Tibial nerve (tissue), 4 donors: ENCODE measurements at regions not wholly inside any gene's neighbourhood (a gene's known extent, or its start where the extent isn't known, plus 50 kb on each side); places are given as distances from the start of the nearest gene placed in this dataset.

Source experiments
- DNase-seq, 2 donors: peaks; one replicate each; pipeline ENCODE4 v3.0.0-alpha.2; 2019; ENCODE audit warnings: low spot score in 2 of 2
- H3K27ac ChIP-seq, 4 donors: fragments of 200-600 bp; sonication (generic) in 3 of 4; one replicate each; pipeline ENCODE4 v1.5.1; 2017 to 2019; ENCODE audit warnings: mild to moderate bottlenecking in 1 of 4
- H3K27me3 ChIP-seq, 2 donors: fragments of 200-600 bp; sonication (generic) in 1 of 2; one replicate each; pipeline versions ENCODE4 v1.5.1 to v1.6.0; 2017 to 2019
- H3K36me3 ChIP-seq, 3 donors: fragments of 200-600 bp; sonication (generic); one replicate each; pipeline ENCODE4 v1.5.1; 2018 to 2019
- H3K4me1 ChIP-seq, 4 donors: fragments of 200-600 bp; sonication (generic) in 3 of 4; one replicate each; pipeline ENCODE4 v1.5.1; 2017 to 2019
- H3K4me3 ChIP-seq, 4 donors: fragments of 200-600 bp; sonication (generic) in 3 of 4; one replicate each; pipeline ENCODE4 v1.5.1; 2017 to 2019; ENCODE audit warnings: mild to moderate bottlenecking in 1 of 4, moderate library complexity in 1 of 4
- H3K9me3 ChIP-seq, 4 donors: fragments of 200-600 bp; sonication (generic) in 3 of 4; one replicate each; pipeline ENCODE4 v1.5.1; 2017 to 2019
- EP300 ChIP-seq, 2 donors: sonication (generic); formaldehyde crosslinking; IDR thresholded peaks; one replicate each; pipeline ENCODE4 v1.6.1; 2017; ENCODE audit warnings: antibody characterized with exemption in 2 of 2, mild to moderate bottlenecking in 1 of 2
- POLR2A ChIP-seq, 2 donors: fragments of 450-650 bp; IDR thresholded peaks; one replicate each; pipeline ENCODE4 v1.6.1; 2017; ENCODE audit warnings: antibody characterized with exemption in 2 of 2, mild to moderate bottlenecking in 2 of 2, moderate library complexity in 2 of 2
- WGBS, 2 donors: methylation state at CpG; one replicate each; pipeline ENCODE4 v1.1.5; 2018; 5-methylcytosine and 5-hydroxymethylcytosine counted together
- TF ChIP-seq, protein P1 (sequence below), 5 experiments: fragments of 200-600 bp in 3 of 5; fragments of 450-650 bp in 2 of 5; sonication (generic) in 3 of 5; IDR thresholded peaks; one replicate each; pipeline ENCODE4 v1.5.1; 2016 to 2019; ENCODE audit warnings: antibody characterized with exemption in 5 of 5, mild to moderate bottlenecking in 3 of 5, moderate library complexity in 2 of 5

DNA sequence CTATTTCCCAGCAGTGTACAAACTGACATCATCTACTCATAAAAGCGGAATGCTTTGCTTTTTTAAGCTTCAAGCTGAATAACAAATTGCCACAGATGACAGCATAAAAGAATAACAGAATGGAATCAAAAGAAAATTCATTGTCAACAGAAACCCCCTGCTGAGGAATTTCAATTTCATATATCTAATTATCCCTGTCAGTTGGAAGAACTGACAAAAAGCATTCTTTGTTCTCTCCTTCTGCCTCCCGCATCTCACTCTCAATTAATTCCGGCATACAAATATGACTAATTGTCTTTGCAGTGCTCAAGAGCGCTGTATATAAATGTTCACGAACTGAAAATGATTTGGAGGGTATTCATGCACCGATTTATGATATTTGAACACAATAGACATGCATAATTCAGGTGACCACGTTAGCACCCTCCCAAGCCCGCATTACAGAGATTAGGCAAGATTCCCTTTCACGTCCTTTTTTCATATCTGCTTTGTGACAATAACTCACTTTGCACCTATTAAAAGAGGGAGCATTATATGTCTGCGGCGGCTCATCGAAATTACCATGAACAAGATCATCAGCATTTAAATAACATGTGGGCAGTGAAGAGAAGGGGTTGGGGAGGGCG, 277.7 kb upstream of the SALL3 start:
- no peaks in the 10 kb centered on the region for H3K36me3 ChIP-seq
- no peak overlapping the region for H3K4me3 ChIP-seq
- 34 to 35% methylated on average over 13 of the region's 13 CpGs for WGBS, 2 donors
- no peak overlapping the region for H3K27ac ChIP-seq
- H3K4me1 ChIP-seq = no peaks in the 10 kb centered on the region
- no peak for TF ChIP-seq EP300 (IDR thresholded peaks at IDR 0.05)
- TF ChIP-seq, protein P1, sequence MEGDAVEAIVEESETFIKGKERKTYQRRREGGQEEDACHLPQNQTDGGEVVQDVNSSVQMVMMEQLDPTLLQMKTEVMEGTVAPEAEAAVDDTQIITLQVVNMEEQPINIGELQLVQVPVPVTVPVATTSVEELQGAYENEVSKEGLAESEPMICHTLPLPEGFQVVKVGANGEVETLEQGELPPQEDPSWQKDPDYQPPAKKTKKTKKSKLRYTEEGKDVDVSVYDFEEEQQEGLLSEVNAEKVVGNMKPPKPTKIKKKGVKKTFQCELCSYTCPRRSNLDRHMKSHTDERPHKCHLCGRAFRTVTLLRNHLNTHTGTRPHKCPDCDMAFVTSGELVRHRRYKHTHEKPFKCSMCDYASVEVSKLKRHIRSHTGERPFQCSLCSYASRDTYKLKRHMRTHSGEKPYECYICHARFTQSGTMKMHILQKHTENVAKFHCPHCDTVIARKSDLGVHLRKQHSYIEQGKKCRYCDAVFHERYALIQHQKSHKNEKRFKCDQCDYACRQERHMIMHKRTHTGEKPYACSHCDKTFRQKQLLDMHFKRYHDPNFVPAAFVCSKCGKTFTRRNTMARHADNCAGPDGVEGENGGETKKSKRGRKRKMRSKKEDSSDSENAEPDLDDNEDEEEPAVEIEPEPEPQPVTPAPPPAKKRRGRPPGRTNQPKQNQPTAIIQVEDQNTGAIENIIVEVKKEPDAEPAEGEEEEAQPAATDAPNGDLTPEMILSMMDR (IDR thresholded peaks at IDR 0.05) = no peak
- no peak for TF ChIP-seq POLR2A (IDR thresholded peaks at IDR 0.05)
- no peak for DNase-seq
- peaks cover 0 to 6% (median 0%) of the 10 kb centered on the region in 4 donors for H3K9me3 ChIP-seq
- peaks cover 0 to 10% of the 10 kb centered on the region in 2 donors for H3K27me3 ChIP-seq

DNA sequence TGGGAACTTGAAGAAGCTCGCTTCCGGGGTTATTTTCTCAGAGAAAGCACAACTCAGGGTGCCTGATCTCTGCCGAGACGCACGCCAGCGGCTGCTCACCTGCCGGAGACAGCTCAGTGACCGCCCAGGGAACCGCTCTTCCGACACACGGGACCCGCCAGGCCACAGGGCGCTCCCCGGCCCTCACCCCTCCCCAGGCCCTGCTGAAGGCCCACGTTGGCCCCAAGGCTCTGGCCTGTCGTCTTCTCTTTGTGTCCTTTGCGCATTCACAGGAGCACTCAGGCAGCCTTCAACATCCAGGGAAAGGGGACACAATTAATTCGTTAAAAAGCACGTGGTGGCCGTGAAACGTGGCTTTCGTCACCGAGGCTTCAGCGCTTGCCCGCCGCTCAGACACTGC, 276.3 kb upstream of the SALL3 start:
- TF ChIP-seq EP300 (IDR thresholded peaks at IDR 0.05) = no peak
- no peak overlapping the region for H3K4me3 ChIP-seq
- WGBS, 2 donors = 86 to 90% methylated on average over 26 of the region's 26 CpGs
- H3K36me3 ChIP-seq = no peaks in the 10 kb centered on the region
- DNase-seq = no peak
- H3K27ac ChIP-seq = no peak overlapping the region
- peaks cover 0 to 10% of the 10 kb centered on the region in 2 donors for H3K27me3 ChIP-seq
- H3K4me1 ChIP-seq = no peaks in the 10 kb centered on the region
- peaks cover 0 to 20% (median 0%) of the 10 kb centered on the region in 4 donors for H3K9me3 ChIP-seq

DNA sequence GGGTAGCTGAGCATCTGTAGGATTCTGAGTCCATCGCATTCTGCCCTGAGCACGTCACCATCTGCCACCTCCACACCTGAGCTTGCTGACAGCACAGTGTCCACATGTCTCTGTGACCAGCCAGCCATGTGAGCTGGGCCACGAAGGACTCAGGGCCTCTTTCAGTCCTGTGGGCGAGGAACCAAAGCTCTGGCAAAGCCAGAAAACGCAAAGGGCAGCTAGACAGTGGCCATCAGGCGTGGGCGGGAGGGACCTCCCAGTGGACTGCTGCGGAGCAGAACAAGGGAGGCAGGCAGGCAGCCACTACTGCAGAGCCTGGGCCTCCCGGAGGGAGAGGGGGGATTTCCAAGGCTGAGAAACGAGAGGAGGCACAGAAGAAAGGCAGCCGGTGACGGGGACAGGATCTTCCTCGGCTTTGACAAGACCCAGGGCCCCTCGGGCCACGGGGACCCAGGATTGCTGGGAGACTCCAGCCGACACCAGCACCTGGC, 274.6 kb upstream of the SALL3 start:
- TF ChIP-seq EP300 (IDR thresholded peaks at IDR 0.05) (no peak), POLR2A (IDR thresholded peaks at IDR 0.05) (no peak)
- TF ChIP-seq, protein P1 (IDR thresholded peaks at IDR 0.05) = no peak
- Histone ChIP-seq H3K27ac (no peak overlapping the region), H3K9me3 (peaks cover 0 to 37% (median 0%) of the 10 kb centered on the region in 4 donors), H3K4me1 (no peaks in the 10 kb centered on the region), H3K4me3 (no peak overlapping the region), H3K27me3 (peaks cover 0 to 10% of the 10 kb centered on the region in 2 donors), H3K36me3 (no peaks in the 10 kb centered on the region)
- WGBS, 2 donors = 71 to 74% methylated on average over 13 to 16 of the region's 16 CpGs
- DNase-seq = no peak

DNA sequence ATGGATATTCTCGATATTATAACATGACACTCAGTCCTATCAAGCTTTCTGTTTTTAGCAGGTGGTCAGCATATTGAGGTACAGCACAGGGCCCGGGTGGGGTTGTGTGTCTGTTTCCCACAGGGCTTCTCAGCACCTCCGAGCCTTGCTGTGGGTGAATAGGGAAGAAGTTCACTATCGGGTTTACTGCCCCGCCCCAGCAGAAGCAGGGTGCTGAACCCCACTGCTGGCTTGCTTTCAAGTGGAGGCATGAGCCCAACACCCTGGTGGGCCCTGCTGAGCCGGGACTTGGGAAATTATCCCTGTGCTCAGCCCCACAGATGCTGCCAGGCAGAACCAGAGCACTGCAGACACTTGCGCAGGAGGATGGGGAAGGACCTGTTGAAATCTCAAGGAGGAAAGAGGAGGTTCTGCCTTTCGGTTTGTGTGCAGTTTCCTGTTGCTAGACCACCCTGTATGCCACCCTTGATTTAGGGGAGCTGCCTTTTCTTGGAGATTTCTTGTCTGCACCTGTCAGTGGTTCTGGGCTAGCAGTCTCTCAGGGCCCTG, 270.3 kb upstream of the SALL3 start:
- no peak for DNase-seq
- H3K4me1 ChIP-seq = no peaks in the 10 kb centered on the region
- no peaks in the 10 kb centered on the region for H3K27me3 ChIP-seq
- no peaks in the 10 kb centered on the region for H3K36me3 ChIP-seq
- 88 to 90% methylated on average over 6 of the region's 8 CpGs for WGBS, 2 donors
- H3K9me3 ChIP-seq = peaks cover 0 to 47% (median 0%) of the 10 kb centered on the region in 4 donors
- H3K27ac ChIP-seq = no peak overlapping the region
- no peak overlapping the region for H3K4me3 ChIP-seq
- TF ChIP-seq EP300 (IDR thresholded peaks at IDR 0.05) (no peak), POLR2A (IDR thresholded peaks at IDR 0.05) (no peak)
- TF ChIP-seq, protein P1 (IDR thresholded peaks at IDR 0.05) = no peak

DNA sequence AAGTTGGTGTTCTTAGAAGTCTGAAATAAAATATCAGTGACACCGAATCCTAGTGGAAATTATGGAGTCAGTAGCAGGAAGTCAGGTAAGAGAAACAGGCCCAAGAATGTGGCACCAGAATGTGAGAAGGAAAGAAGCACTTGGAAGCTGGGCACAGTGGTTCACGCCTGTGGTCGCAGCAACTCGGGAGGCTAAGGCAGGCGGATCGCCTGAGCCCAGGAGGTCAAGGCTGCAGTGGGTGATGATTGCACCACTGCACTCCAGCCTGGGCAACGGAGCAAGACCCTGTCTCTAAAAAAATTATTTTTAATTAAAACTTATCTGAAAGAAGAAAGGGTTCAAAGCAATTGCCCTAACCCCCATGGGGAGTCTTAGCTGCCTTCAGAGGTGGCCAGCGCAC, 268.3 kb upstream of the SALL3 start:
- TF ChIP-seq EP300 (IDR thresholded peaks at IDR 0.05) (no peak), POLR2A (IDR thresholded peaks at IDR 0.05) (no peak)
- TF ChIP-seq, protein P1 (IDR thresholded peaks at IDR 0.05) = no peak
- Histone ChIP-seq H3K27me3 (no peaks in the 10 kb centered on the region), H3K27ac (no peak overlapping the region), H3K4me3 (no peak overlapping the region), H3K4me1 (no peaks in the 10 kb centered on the region), H3K36me3 (no peaks in the 10 kb centered on the region), H3K9me3 (peaks cover 0 to 43% (median 0%) of the 10 kb centered on the region in 4 donors)
- WGBS, 2 donors = 89 to 92% methylated on average over 8 of the region's 8 CpGs
- DNase-seq = no peak
